ENCODE measurements at regions not wholly inside any gene's neighbourhood (a gene's known extent, or its start where the extent isn't known, plus 50 kb on each side); places are given as distances from the start of the nearest gene placed in this dataset.

DNA sequence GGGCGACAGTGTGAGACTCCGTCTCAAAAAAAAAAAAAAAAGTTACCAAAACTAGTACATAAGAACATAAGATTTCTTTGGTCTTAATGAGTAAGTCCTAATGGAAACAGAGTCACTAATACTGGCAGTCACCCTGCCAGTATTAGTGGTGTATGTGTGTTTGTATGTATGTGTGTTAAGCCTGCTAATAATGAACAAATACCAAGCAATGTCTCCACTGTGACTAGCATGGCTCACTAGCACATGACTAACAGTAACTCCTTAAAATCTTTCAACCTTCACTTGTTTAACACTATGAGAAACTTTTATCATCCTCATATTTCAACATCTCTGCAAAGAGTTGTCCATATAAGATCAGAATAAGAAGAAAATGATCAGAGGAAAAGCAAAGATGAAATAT, 231.0 kb upstream of the ATP11B start:
- no peak for DNase-seq (ENCODE audit: low spot score)
- no peak for FAIRE-seq

- FAIRE-seq (no peak), DNase-seq (ENCODE audit: low spot score) (no peak)
These were observed 227.1 kb upstream of the ATP11B start for GRCh38 chr3:182565916-182566796.

DNA sequence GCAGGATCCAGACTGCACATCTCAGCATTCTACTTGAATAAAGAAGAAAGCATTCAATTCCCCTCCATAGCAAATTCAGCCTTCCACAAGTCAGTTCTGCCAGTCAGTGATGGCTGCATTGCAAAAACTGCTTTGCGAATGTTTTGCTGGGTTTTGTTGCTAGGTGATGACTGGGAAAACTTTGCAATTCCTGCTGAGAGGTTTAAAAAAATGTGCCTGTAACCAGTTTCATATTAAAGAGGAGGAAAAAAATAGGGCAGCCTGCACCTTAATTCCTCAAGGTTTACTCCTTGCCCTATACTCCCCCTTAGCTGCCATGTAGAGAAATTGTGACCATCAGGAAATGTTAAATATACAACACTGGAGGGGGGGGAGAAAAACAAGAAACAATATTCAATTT, 225.6 kb upstream of the ATP11B start:
- FAIRE-seq (no peak), DNase-seq (ENCODE audit: low spot score) (no peak)

DNA sequence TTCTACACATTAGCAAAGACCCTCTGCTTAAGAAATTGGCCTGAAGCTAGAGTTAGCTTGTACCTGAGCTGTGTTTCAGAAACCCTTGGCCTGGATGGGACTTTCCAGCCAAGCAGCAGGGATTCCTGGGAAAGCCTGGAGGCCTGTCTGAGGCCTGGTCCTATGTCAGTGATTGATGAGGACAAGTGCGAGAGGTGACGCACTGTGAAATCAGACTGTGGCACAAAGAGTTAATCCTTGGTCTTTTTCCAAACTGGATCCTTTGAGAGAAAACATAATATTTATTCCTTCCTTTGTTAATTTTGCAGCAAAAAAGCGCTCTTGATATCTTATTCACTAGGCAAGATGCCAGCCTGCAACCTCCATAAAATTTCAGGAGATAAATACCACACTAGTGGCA, 225.0 kb upstream of the ATP11B start:
- DNase-seq (ENCODE audit: low spot score) = no peak
- FAIRE-seq = no peak

DNA sequence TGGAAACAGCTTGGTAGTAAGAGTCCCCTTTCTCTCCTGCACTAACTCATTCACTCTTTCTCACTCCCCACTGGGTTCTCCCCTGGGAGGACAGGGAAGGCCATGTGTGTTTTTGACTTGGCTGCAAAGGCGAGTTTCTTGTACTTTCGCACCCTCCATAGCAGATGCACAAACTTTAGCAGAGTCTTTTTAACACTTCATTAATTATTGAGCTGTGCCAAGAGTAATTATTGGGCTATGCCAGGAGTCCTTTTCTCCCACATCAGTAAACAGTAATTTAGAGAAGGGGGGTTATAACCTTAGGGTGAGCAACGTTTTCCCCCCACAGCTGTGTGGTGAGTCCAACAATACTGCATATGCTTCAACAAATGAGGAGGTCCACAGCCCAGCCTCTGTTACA, 224.4 kb upstream of the ATP11B start:
- FAIRE-seq (no peak), DNase-seq (ENCODE audit: low spot score) (no peak)

DNA sequence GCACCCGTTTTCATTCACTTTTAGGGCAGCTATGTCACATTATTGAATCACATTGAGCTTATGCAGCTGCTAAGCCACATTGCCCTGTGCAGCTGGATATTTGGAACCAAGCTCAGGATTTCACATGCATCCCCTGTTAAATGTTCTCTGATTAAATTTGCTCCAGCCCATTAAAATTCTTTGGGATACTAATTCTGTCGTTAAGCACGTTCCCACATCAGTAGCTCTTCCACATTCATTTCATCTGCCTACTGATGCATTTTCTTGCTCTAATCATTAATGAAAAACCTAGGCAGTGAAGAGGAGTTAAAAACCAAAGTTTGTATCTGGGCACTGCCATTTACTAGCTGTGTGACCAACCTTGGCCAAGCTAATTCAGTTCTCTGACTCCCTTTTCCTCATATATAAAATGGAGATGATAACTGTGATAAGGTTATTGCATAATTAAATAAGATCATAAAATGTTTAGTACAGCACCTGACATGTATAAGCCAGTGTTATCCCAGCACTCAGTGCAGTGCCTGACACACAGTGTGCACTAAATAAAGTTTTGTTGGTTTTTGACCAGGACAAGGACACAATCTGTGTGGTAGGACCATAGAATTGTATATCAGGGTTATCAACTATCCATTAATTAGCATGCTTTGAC, 222.2 kb upstream of the ATP11B start:
- DNase-seq (ENCODE audit: low spot score) = no peak
- no peak for FAIRE-seq

DNA sequence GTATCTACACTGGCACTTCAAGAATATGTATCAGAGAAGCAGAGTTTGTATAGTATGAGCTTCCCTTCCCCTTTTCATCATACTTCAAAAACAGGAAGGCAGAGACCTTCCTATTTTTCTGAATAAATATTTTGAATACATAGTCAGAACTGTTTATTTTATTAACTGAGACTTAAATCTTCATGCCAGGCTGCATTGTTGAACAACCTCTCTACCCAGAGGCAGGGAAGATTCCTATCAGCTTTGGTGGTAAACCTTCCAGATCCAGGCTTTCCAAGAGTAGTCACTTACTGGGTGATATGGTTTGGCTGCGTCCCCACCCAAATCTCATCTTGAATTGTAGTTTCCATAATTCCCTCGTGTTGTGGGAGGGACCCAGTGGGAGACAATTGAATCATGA, 217.4 kb upstream of the ATP11B start:
- FAIRE-seq (no peak), DNase-seq (ENCODE audit: low spot score) (no peak)

- FAIRE-seq (no peak), DNase-seq (ENCODE audit: low spot score) (no peak)
These were observed 209.8 kb upstream of the ATP11B start for GRCh38 chr3:182583545-182583944.

GRCh38 chr3:182585532-182586150, 207.7 kb upstream of the ATP11B start:
- FAIRE-seq (peak; percentile 78), DNase-seq (ENCODE audit: low spot score) (no peak)

GRCh38 chr3:182592747-182593146, 200.6 kb upstream of the ATP11B start:
- DNase-seq (ENCODE audit: low spot score) = no peak
- FAIRE-seq = no peak

DNA sequence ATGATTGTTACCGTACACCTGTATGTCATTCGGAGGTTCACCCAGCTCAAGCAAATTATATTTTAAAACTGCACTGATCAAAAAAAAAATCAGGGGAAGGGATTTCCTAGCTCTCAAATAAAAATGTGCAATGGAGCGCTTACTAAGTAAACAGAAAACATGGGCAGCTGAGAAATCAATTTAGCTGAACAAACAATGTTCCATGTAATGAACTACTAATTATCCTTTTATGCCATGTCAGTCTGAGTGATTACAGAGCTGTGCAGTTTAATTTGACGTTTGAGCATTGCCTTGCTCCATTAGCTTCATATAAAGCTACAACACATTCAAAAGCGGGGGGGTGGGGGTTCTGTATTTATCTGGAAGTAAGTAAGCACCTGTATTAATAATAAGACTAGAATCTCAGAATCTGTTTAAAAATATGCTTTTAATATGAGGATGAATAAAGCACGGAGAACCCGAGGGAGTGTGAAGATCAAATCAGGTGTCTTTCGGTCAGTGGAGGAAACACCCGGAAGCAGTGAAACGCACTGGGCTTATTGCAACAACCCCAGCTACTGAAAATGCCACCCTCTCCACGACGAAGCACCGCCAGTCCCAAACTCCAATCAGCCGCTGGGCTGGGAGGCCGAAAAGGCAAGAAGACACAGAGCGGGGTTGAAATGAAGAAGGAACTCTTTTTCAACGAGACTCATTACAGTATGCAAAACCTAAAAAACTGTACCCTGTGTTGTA, 196.5 kb upstream of the ATP11B start:
- no peak for DNase-seq (ENCODE audit: low spot score)
- FAIRE-seq = no peak

GRCh38 chr3:182597621-182598041, 195.7 kb upstream of the ATP11B start:
- DNase-seq (ENCODE audit: low spot score) = no peak
- FAIRE-seq = no peak

DNA sequence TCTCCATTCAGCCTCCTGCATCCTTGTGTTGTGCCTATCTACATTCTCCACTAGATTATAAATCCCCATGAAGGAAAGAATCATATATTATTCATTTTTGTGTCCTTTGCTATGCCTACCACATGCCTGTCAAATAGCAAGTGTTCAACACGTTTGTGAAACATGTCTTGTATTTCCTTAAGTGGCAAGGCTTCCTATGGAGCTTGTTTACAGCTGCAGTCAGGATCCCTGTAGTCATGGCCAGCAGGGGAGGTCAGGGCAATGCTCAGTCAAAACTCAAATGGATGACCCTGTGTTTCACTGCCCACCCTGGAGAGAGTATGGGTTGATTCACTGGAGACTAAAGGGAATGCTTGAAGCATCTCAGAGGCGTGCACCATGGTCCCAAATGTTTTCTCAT, 191.7 kb upstream of the ATP11B start:
- no peak for FAIRE-seq
- no peak for DNase-seq (ENCODE audit: low spot score)

GRCh38 chr3:182603501-182603900, 189.8 kb upstream of the ATP11B start:
- FAIRE-seq = no peak

GRCh38 chr3:182605882-182606611, 187.3 kb upstream of the ATP11B start:
- FAIRE-seq = no peak
- DNase-seq (ENCODE audit: low spot score) = no peak

More at GRCh38 chr3:182603501-182603900, 189.8 kb upstream of the ATP11B start:
- no peak for DNase-seq (ENCODE audit: low spot score)

DNA sequence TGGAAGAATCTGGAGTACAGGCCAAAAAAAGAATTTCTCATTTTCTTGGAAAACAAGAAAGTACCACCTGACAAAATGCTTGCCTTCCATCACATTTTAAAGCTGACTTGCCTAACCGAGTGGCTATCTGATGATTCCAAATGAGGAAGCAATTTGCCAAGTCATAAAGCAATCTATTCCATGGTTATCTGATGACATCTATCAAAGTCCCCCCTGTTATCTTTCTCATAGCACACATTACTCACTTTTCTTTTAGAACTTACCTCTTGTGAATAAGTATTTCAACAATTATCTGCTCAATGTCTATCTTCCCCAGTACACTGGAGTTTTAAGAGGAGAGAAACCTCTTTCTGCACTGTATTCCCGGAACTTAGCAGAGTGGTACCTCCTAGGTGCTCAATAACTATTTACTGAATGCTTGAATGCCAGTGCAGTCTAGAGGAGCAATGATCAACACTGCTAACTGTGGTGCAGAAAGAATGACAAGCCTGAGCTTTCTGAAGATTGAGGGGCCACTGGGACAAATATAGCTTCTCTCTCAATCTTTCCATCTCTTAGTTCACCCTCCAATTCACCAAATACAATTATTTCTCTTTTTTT, 186.3 kb upstream of the ATP11B start:
- no peak for DNase-seq (ENCODE audit: low spot score)
- FAIRE-seq = no peak

DNA sequence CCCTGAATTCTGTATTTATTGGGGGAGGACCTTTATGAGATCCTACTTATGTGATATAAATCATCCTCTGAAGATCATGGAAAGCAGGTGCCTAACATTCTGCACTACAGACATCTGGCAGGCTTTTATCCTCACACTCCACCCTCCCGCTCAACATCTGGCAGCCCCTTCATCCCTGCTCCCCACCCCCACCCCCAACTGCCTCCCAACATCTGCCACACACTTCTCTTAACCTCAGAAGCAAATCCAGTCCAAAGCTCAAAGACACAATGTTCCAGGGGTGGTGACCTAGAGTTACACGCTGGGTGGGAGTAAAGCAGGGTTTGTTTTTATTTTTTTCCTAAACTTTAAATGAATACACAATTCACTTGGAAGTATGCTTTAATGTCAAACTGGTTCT, 184.5 kb upstream of the ATP11B start:
- DNase-seq (ENCODE audit: low spot score) (no peak), FAIRE-seq (no peak)

- DNase-seq (ENCODE audit: low spot score) = no peak
- no peak for FAIRE-seq
These were observed 183.6 kb upstream of the ATP11B start for GRCh38 chr3:182609575-182610156.

DNA sequence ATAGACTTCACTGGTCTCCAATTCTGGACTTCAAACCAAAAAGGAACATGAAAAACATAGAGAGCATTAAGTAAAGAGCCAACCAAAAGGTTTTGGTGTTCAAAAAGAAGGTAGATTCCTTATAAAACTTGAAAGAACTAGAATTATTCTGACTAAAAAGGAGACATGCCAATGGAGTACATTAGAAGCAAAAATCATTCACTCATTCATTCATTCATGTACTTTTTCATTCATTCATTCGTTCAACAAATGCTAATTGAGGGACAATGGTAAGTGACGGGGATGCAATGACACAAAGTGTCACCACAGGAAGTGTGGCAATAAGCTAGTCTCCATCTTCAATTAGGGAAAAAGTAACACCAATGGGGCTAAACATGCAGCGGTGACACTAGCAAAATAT, 181.0 kb upstream of the ATP11B start:
- FAIRE-seq (no peak), DNase-seq (ENCODE audit: low spot score) (no peak)

GRCh38 chr3:182617500-182617899, 175.8 kb upstream of the ATP11B start:
- FAIRE-seq (no peak), DNase-seq (ENCODE audit: low spot score) (no peak)
